Loucy (cell line): ENCODE measurements at regions not wholly inside any gene's neighbourhood (a gene's known extent, or its start where the extent isn't known, plus 50 kb on each side); places are given as distances from the start of the nearest gene placed in this dataset.

Source experiments
- H2AFZ ChIP-seq: fragments of 200-600 bp; sonication (generic); 2 replicates; pipeline ENCODE4 v1.6.0; 2016; ENCODE audit warnings: antibody characterized with exemption, mild to moderate bottlenecking, low read length, moderate library complexity
- H3F3A ChIP-seq: fragments of 200-600 bp; 2 replicates; pipeline ENCODE4 v1.6.0; 2016; ENCODE audit warnings: antibody characterized with exemption, low read depth, mild to moderate bottlenecking
- H3K27me3 ChIP-seq: fragments of 200-600 bp; sonication (generic); 2 replicates; pipeline ENCODE4 v1.6.1; 2014; ENCODE audit warnings: low read length, mild to moderate bottlenecking; ENCODE audit not compliant: insufficient read depth, poor library complexity, severe bottlenecking
- H3K36me3 ChIP-seq: fragments of 200-600 bp; sonication (generic); 2 replicates; pipeline ENCODE4 v1.6.1; 2016; ENCODE audit warnings: low read length; ENCODE audit not compliant: insufficient read depth
- H3K4me1 ChIP-seq: fragments of 200-600 bp; sonication (generic); 2 replicates; pipeline ENCODE4 v1.5.1; 2014; ENCODE audit warnings: low read length, mild to moderate bottlenecking; ENCODE audit not compliant: insufficient read depth, poor library complexity, severe bottlenecking
- H3K4me2 ChIP-seq: fragments of 200-600 bp; sonication (generic); 2 replicates; pipeline ENCODE4 v1.6.0; 2014; ENCODE audit warnings: antibody characterized with exemption, low read length, low read depth, mild to moderate bottlenecking; ENCODE audit not compliant: poor library complexity, severe bottlenecking
- H3K4me3 ChIP-seq: fragments of 200-600 bp; sonication (generic); 2 replicates; pipeline ENCODE4 v1.5.1; 2014; ENCODE audit warnings: low read length, mild to moderate bottlenecking, mixed read lengths; ENCODE audit not compliant: poor library complexity, severe bottlenecking
- H3K79me2 ChIP-seq: fragments of 200-600 bp; sonication (generic); 2 replicates; pipeline ENCODE4 v1.6.1; 2014; ENCODE audit warnings: low read length; ENCODE audit not compliant: insufficient read depth
- H3K9ac ChIP-seq: fragments of 200-600 bp; sonication (generic); 2 replicates; pipeline ENCODE4 v1.6.0; 2014; ENCODE audit warnings: mild to moderate bottlenecking, low read depth, low read length, moderate library complexity; ENCODE audit not compliant: poor library complexity, severe bottlenecking
- H3K9me2 ChIP-seq: fragments of 200-600 bp; sonication (generic); replicated peaks from 2 replicates; pipeline ENCODE4 v1.6.1; 2016; ENCODE audit warnings: low read depth, low read length, mixed read lengths
- H3K9me3 ChIP-seq: fragments of 200-600 bp; sonication (generic); 2 replicates; pipeline ENCODE4 v1.6.1; 2014; ENCODE audit warnings: mild to moderate bottlenecking, antibody characterized with exemption, low read length, low read depth; ENCODE audit not compliant: insufficient read depth
- H4K20me1 ChIP-seq: fragments of 200-600 bp; sonication (generic); 2 replicates; pipeline ENCODE4 v1.6.0; 2014; ENCODE audit warnings: antibody characterized with exemption, low read length, mild to moderate bottlenecking; ENCODE audit not compliant: insufficient read depth, poor library complexity, severe bottlenecking
- EZH2phosphoT487 ChIP-seq: fragments of 200-600 bp; IDR thresholded peaks from 2 replicates; pipeline ENCODE4 v1.6.1; 2018; ENCODE audit warnings: antibody characterized with exemption, mild to moderate bottlenecking, moderate library complexity, borderline replicate concordance
- TF ChIP-seq, protein P1 (sequence below): fragments of 200-600 bp; sonication (generic); conservative IDR thresholded peaks from 2 replicates; pipeline ENCODE4 v1.5.1; 2014; ENCODE audit warnings: mild to moderate bottlenecking, antibody characterized with exemption, low read length

DNA sequence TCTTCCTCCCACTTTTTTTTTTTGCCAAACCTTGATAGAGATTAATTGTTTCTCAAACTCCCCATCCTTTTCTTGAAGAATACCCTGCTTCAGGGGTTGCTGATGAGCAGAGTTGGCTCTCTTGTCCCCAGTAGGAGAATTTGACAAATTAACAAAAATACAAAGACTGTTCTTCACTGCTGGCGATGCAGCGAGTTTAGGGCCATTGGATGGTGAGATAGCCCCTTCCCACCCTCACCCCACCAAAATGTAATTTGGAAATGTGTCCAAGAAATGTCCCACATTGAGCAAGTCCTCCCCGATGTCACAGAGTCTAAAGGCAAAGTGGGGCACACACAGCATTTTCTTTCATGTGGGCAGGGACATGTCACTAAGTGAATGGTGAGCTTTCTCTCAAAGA is 136.0 kb upstream of the RARB start:
- Histone ChIP-seq H3K4me1 (peaks cover 43% of the 10 kb centered on the region), H3F3A (no peaks in the 10 kb centered on the region), H3K9ac (peak overlapping the region; percentile 37), H3K9me2 (no peaks in the 10 kb centered on the region), H3K27me3 (no peaks in the 10 kb centered on the region), H4K20me1 (no peaks in the 10 kb centered on the region), H3K79me2 (no peaks in the 10 kb centered on the region), H3K9me3 (no peaks in the 10 kb centered on the region), H3K4me3 (no peak overlapping the region), H2AFZ (peak overlapping the region; percentile 39; the same call in 1 of the 2 replicates), H3K36me3 (no peaks in the 10 kb centered on the region), H3K4me2 (peak overlapping the region; percentile 35)
- TF ChIP-seq EZH2phosphoT487, result no peak
- TF ChIP-seq, protein P1, sequence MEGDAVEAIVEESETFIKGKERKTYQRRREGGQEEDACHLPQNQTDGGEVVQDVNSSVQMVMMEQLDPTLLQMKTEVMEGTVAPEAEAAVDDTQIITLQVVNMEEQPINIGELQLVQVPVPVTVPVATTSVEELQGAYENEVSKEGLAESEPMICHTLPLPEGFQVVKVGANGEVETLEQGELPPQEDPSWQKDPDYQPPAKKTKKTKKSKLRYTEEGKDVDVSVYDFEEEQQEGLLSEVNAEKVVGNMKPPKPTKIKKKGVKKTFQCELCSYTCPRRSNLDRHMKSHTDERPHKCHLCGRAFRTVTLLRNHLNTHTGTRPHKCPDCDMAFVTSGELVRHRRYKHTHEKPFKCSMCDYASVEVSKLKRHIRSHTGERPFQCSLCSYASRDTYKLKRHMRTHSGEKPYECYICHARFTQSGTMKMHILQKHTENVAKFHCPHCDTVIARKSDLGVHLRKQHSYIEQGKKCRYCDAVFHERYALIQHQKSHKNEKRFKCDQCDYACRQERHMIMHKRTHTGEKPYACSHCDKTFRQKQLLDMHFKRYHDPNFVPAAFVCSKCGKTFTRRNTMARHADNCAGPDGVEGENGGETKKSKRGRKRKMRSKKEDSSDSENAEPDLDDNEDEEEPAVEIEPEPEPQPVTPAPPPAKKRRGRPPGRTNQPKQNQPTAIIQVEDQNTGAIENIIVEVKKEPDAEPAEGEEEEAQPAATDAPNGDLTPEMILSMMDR, result no peak

DNA sequence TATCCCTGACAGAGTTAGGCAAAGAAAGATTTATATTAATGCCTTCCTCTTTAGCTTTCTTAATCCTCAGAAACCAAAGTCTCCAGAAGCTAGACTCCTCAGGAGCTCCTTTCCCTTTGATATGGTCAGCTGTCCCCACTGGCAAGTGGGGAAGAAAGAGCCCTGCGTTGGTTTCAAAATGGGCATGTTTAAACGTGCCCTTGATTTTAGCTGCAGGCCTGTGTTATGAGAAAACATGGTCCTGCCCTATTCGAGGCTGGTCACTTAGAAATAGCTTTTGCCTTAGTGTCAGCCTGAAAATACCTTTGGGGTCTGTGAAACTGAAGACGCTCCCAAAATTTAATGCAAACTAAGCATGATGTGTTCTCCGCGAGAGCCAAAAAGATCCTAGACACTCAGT is 135.5 kb upstream of the RARB start:
- Histone ChIP-seq H3K9me2 (no peaks in the 10 kb centered on the region), H3K79me2 (no peaks in the 10 kb centered on the region), H3K36me3 (no peaks in the 10 kb centered on the region), H3K4me3 (no peak overlapping the region), H2AFZ (no peak overlapping the region), H4K20me1 (no peaks in the 10 kb centered on the region), H3K4me1 (peaks cover 43% of the 10 kb centered on the region), H3K27me3 (no peaks in the 10 kb centered on the region), H3F3A (no peaks in the 10 kb centered on the region), H3K4me2 (peak overlapping the region; percentile 35), H3K9ac (peak overlapping the region; percentile 37), H3K9me3 (no peaks in the 10 kb centered on the region)
- TF ChIP-seq, protein P1, result no peak
- no peak for TF ChIP-seq EZH2phosphoT487

DNA sequence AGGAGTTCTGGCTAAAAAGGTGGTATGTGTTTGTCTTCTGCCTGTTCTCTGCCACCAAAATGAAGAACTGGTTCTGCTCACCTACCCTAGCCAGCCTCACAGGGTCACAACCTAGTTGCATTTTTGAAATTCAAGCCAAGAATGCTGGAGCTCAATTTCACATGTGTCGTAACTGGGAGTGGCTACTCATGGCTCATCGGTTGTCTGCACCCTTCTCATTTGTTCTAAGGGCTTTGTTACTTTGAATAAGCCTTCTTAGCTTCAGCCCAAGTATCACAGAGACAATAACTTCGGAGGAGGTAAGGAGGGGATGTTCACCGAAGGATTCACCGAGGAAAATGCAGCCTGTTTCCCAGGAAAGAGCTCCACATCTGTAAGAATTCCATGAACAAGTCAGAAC is 134.3 kb upstream of the RARB start:
- Histone ChIP-seq H3K36me3 (no peaks in the 10 kb centered on the region), H3K4me2 (peak overlapping the region; percentile 55), H3K79me2 (no peaks in the 10 kb centered on the region), H3K9me2 (no peaks in the 10 kb centered on the region), H3K9ac (peak overlapping the region; percentile 47), H2AFZ (peak overlapping the region; percentile 57), H3K9me3 (no peaks in the 10 kb centered on the region), H4K20me1 (no peaks in the 10 kb centered on the region), H3F3A (no peaks in the 10 kb centered on the region), H3K27me3 (no peaks in the 10 kb centered on the region), H3K4me1 (peaks cover 43% of the 10 kb centered on the region), H3K4me3 (peak overlapping the region; percentile 39)
- no peak for TF ChIP-seq EZH2phosphoT487
- TF ChIP-seq, protein P1, result no peak
